Suprapubic skin (tissue), 4 donors: ENCODE measurements at regions not wholly inside any gene's neighbourhood (a gene's known extent, or its start where the extent isn't known, plus 50 kb on each side); places are given as distances from the start of the nearest gene placed in this dataset.

Experiments used
- DNase-seq, 2 donors: peaks; one replicate each; pipeline ENCODE4 v3.0.0-alpha.2; 2019; ENCODE audit warnings: low spot score in 2 of 2
- H3K27ac ChIP-seq: fragments of 200-600 bp; sonication (generic); one replicate; pipeline ENCODE4 v1.5.1; 2019
- H3K27me3 ChIP-seq: fragments of 200-600 bp; sonication (generic); one replicate; pipeline ENCODE4 v1.5.1; 2019
- H3K36me3 ChIP-seq: fragments of 200-600 bp; sonication (generic); one replicate; pipeline ENCODE4 v1.5.1; 2019
- H3K4me1 ChIP-seq: fragments of 200-600 bp; sonication (generic); one replicate; pipeline ENCODE4 v1.5.1; 2019
- H3K4me3 ChIP-seq: fragments of 200-600 bp; sonication (generic); one replicate; pipeline ENCODE4 v1.5.1; 2019; ENCODE audit warnings: mild to moderate bottlenecking
- H3K9me3 ChIP-seq: fragments of 200-600 bp; sonication (generic); one replicate; pipeline ENCODE4 v1.5.1; 2019
- CTCF ChIP-seq, 2 donors: fragments of 200-600 bp in 1 of 2; fragments of 450-650 bp in 1 of 2; sonication (generic) in 1 of 2; IDR thresholded peaks; one replicate each; pipeline ENCODE4 v1.5.1; 2016 to 2019; ENCODE audit warnings: antibody characterized with exemption in 2 of 2, mild to moderate bottlenecking in 1 of 2, moderate library complexity in 1 of 2
- EP300 ChIP-seq: sonication (generic); formaldehyde crosslinking; IDR thresholded peaks from one replicate; pipeline ENCODE4 v1.6.1; 2017; ENCODE audit warnings: antibody characterized with exemption
- POLR2A ChIP-seq, 2 donors: fragments of 450-650 bp; IDR thresholded peaks; one replicate each; pipeline ENCODE4 v1.6.1; 2017; ENCODE audit warnings: antibody characterized with exemption in 2 of 2, mild to moderate bottlenecking in 2 of 2, moderate library complexity in 2 of 2
- POLR2AphosphoS5 ChIP-seq, 3 donors: sonication (generic); formaldehyde crosslinking; IDR thresholded peaks; one replicate each; pipeline ENCODE4 v1.6.1; 2017; ENCODE audit warnings: antibody characterized with exemption in 3 of 3
- WGBS: methylation state at CpG from one replicate; pipeline ENCODE4 v1.1.5; 2018; 5-methylcytosine and 5-hydroxymethylcytosine counted together

GRCh38 chr3:38940394-38940793 is 111.3 kb downstream of the SCN11A start:
- H3K36me3 ChIP-seq, result no peaks in the 10 kb centered on the region
- no peak overlapping the region for H3K4me3 ChIP-seq
- no peaks in the 10 kb centered on the region for H3K9me3 ChIP-seq
- no peaks in the 10 kb centered on the region for H3K27me3 ChIP-seq
- 29% methylated on average over 3 of the region's 3 CpGs for WGBS
- H3K4me1 ChIP-seq, result no peaks in the 10 kb centered on the region
- no peak for TF ChIP-seq POLR2AphosphoS5 (IDR thresholded peaks at IDR 0.05)
- no peak for TF ChIP-seq CTCF (IDR thresholded peaks at IDR 0.05)
- no peak for TF ChIP-seq EP300
- TF ChIP-seq POLR2A (IDR thresholded peaks at IDR 0.05), result no peak
- DNase-seq, result no peak
- H3K27ac ChIP-seq, result no peak overlapping the region

GRCh38 chr3:38925351-38925750 is 109.3 kb upstream of the SCN10A start:
- Histone ChIP-seq H3K4me3 (no peak overlapping the region), H3K36me3 (no peaks in the 10 kb centered on the region), H3K27ac (no peak overlapping the region), H3K27me3 (no peaks in the 10 kb centered on the region), H3K4me1 (no peaks in the 10 kb centered on the region), H3K9me3 (no peaks in the 10 kb centered on the region)
- WGBS, result 61% methylated on average over 6 of the region's 6 CpGs
- TF ChIP-seq POLR2AphosphoS5 (IDR thresholded peaks at IDR 0.05) (no peak), POLR2A (IDR thresholded peaks at IDR 0.05) (no peak), EP300 (no peak), CTCF (IDR thresholded peaks at IDR 0.05) (no peak)
- DNase-seq, result no peak

GRCh38 chr3:38916706-38917105 is 100.7 kb upstream of the SCN10A start:
- TF ChIP-seq CTCF (IDR thresholded peaks at IDR 0.05) (no peak), POLR2A (IDR thresholded peaks at IDR 0.05) (no peak)
- Histone ChIP-seq H3K27me3 (no peaks in the 10 kb centered on the region), H3K4me1 (no peaks in the 10 kb centered on the region), H3K4me3 (no peak overlapping the region), H3K36me3 (no peaks in the 10 kb centered on the region), H3K9me3 (no peaks in the 10 kb centered on the region), H3K27ac (no peak overlapping the region)
- 85% methylated on average over 1 of the region's 1 CpG for WGBS
- DNase-seq, result no peak

- H3K4me1 ChIP-seq, result no peaks in the 10 kb centered on the region
- no peak overlapping the region for H3K4me3 ChIP-seq
- no peaks in the 10 kb centered on the region for H3K36me3 ChIP-seq
- no peak for DNase-seq
- WGBS, result 71% methylated on average over 1 of the region's 1 CpG
- no peak for TF ChIP-seq POLR2AphosphoS5 (IDR thresholded peaks at IDR 0.05)
- TF ChIP-seq POLR2A (IDR thresholded peaks at IDR 0.05), result no peak
- TF ChIP-seq CTCF (IDR thresholded peaks at IDR 0.05), result no peak
- TF ChIP-seq EP300, result no peak
- no peak overlapping the region for H3K27ac ChIP-seq
- H3K27me3 ChIP-seq, result no peaks in the 10 kb centered on the region
- no peaks in the 10 kb centered on the region for H3K9me3 ChIP-seq
Observed at GRCh38 chr3:38907426-38907825, 91.4 kb upstream of the SCN10A start.

- Histone ChIP-seq H3K4me1 (no peaks in the 10 kb centered on the region), H3K27ac (no peak overlapping the region), H3K4me3 (no peak overlapping the region), H3K27me3 (no peaks in the 10 kb centered on the region), H3K36me3 (no peaks in the 10 kb centered on the region), H3K9me3 (peaks cover 13% of the 10 kb centered on the region)
- TF ChIP-seq EP300, result no peak
- no peak for TF ChIP-seq POLR2A (IDR thresholded peaks at IDR 0.05)
- 63% methylated on average over 4 of the region's 4 CpGs for WGBS
- DNase-seq, result no peak
Observed at GRCh38 chr3:38890426-38890825, 74.4 kb upstream of the SCN10A start.

- Histone ChIP-seq H3K4me3 (no peak overlapping the region), H3K27me3 (no peaks in the 10 kb centered on the region), H3K9me3 (no peaks in the 10 kb centered on the region), H3K4me1 (no peaks in the 10 kb centered on the region), H3K36me3 (no peaks in the 10 kb centered on the region), H3K27ac (no peak overlapping the region)
- TF ChIP-seq POLR2A (IDR thresholded peaks at IDR 0.05), result no peak
- no peak for TF ChIP-seq EP300
- no peak for TF ChIP-seq POLR2AphosphoS5 (IDR thresholded peaks at IDR 0.05)
- no peak for TF ChIP-seq CTCF (IDR thresholded peaks at IDR 0.05)
- DNase-seq, result no peak
Observed at GRCh38 chr3:38878646-38879045, 62.6 kb upstream of the SCN10A start.
